HG03460 (cell line): ENCODE measurements at regions not wholly inside any gene's neighbourhood (a gene's known extent, or its start where the extent isn't known, plus 50 kb on each side); places are given as distances from the start of the nearest gene placed in this dataset.
"Not testable (repeated sequence)": the region's sequence is repeated elsewhere in the genome, so short reads cannot be mapped to it uniquely, and the experiment has no call there.

Source experiments
- ATAC-seq: cut with Tn5 transposase; IDR thresholded peaks from one replicate; pipeline ENCODE4 v1.9.1; 2021; ENCODE audit not compliant: unreplicated experiment

DNA sequence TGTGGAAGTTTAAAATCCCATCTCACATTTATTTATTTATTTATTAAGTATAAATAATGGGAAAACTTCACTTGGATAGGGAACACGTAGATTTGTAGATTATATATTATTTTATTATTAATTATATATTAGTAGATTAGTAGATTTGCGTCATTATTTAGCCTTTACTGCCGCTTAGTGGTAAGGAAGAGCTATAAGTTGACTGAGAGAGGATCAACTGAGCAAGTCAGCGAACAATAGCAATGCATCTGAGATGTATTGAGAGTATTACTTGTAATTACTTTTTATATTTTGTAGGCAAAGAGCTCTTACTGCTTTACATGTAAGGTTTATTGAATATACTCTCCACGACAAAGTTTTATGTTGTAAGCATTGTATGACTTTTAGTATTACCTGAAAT is 244.5 kb upstream of the ANKRD30A start:
- no peak for ATAC-seq

DNA sequence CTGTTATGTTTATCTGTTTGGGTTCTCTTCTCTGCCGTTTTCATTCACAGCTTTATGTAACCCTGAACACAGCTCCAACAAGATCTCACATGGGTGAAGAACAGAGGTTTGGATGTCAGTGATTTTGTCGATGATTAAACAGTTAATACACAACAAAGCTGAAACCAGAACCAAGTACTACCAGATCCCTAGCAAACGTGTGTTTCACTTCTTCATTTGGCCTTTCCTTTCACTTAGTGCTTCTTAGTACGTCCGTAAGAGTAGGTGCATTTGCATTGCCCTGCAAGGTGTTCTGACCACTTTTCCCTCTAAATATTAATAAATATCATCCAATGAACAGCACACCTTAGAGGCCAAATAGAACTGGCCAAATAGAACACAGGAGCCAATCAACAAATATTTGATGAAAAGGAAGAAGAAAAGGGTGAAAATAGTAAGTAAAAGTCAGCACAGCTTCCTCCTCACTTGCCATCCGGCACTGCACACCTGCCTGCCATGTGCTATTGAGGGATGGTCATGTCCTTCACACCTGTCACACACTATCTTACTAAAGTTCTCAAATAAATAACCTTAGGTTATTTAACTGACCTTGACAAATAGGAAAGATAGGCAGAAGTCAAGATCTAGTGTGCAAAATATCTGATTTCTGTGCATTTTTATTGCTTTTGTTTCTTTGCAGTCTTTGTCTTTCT is 252.6 kb upstream of the ANKRD30A start:
- peak; percentile 97 for ATAC-seq

DNA sequence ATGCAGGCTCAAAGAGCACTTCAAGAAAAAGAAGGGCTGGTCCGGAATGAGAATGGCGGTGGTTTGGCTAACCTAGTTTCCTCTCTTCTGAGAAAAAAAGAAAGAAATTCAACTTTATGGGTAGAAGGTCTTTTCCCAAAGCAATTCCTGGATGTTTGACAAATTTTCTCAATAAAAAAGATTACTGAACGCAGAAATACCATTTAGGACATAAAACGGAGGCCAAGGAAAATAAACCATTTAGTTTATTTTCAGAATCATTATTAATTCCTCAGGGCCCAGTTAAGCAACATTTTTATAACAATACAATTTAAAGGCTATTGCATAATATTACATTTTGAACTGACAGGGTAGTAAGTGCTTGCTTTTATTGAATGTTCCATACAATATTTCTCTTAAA is 284.6 kb upstream of the ANKRD30A start:
- no peak for ATAC-seq

DNA sequence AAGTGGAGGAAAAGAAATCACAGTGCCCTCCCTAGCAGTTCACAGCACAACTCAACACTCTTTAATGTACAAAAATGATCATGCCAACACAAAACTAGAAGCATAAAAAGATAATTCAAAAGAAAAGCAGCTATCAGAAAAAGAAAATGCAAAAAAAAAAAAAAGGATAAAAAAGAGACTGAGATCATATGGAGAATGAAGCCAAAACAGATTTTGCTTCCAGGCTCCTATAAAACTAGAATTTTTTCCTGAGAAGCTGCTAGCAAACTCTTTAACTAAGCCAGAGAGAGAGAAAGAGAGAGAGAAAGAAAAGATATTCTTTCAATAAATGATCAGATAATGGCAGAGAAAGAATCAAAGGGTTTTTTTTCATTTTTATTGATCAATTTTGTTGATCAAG is 288.0 kb upstream of the ANKRD30A start:
- no peak for ATAC-seq

DNA sequence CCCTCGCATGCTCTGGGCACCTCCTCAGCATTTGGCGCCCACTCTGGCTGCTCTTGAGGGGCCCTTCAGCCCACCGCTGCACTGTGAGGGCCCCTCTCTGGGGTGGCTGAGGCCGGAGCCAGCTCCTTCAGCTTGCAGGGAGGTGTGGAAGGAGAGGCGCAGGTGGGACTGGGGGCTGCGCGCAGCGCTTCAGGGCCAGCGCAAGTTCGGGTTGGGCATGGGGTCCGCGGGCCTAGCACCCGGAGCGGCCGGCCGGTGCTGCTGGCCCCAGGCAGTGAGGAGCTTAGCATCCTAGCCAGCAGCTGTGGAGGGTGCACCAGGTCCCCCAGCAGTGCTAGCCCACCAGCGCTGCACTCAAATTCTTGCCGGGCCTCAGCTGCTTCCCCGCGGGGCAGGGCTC is 305.6 kb upstream of the ANKRD30A start:
- no peak for ATAC-seq

DNA sequence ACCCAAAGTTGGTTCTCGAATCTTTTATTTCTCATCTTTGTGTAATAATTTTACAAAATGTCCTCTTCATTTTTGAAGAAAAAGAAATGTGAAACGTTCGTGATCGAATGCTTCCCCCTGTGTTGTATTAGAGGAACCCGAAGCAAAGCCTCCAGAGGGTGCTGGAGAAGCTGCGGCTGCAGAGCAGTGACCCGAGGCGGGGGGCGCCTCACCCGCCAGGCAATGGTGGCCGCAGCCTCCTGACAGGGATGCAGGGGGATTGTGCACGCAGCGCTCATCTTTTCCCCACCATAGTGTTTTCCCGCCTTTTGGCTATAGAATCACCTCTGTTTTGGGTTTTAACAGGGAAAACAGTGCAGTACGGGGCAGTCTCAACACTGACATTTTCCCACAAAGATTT is 307.5 kb upstream of the ANKRD30A start:
- no peak for ATAC-seq

- ATAC-seq, result no peak
These were observed 316.6 kb upstream of the ANKRD30A start for GRCh38 chr10:36808625-36809362.

DNA sequence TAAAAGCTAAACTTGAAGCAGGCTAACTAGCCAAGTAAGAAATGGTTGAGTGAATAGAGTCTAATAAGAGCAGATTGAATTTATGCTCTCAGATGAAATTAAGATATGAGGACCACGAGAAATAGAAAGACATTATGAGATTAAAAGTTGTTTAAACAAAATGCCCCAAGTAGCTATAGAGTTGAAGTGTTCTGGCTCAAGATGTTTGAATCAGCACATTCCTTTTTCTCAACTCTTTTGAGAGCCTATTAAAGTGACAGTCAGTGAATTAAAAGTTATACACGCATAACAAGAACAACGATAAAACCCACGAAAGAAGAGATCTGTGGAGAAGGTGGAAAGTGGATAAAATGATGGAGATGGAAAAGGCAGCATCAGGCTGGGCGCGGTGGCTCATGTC is 322.2 kb upstream of the ANKRD30A start:
- no peak for ATAC-seq

DNA sequence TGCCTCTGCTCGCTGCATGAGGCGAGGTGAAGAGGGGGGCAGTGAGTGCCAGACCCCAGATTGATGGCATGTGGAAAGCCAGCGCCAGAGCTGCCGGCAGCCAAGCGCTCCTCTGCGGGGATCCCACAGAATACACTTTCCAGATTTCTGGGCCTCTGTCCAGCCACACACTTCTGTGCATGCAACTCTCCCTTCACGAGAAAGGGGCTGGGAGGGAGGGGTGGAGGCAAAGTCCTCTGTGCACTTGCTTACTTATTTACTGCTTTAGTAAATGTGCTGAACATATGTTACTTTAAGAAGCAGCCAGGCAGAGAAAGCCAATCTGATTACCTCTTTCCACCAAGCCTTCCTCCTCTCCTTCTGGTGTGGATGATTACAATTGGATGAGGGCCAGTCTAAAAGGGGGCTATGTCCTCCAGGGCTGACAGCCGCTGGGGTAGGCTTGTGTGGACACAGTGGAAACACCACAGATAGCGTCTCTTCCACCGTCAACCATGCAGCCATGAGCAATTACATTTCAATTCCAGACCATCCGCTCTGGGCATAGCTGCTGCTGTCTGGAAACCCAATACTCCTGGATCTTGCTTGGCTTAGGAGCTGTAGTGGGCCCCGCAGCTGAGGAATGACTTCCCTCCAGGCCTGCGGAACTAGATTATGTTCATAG is 322.8 kb upstream of the ANKRD30A start:
- no peak for ATAC-seq

GRCh38 chr10:36801660-36802059 is 323.7 kb upstream of the ANKRD30A start:
- ATAC-seq, result no peak

GRCh38 chr10:36794981-36795380 is 330.4 kb upstream of the ANKRD30A start:
- ATAC-seq, result no peak

GRCh38 chr10:36789974-36790373 is 335.4 kb upstream of the ANKRD30A start:
- ATAC-seq, result no peak

DNA sequence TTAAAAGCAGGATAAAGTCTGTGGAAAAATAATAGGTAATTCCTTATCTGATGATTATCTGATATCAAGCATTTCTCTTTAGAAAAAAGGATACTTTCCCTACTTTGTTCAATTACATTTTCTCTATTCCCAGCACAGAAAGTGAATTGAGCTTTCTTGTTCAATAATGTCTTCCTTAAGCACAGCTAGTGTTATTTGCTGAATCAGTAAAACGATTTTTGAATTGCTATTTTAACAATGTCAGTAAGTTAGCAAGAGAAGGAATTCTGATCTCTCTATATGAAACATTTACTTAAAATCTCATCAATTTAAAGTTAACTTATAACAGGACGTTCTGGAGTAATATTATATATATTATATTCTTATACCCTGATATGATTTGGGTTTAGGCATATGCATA is 337.2 kb upstream of the ANKRD30A start:
- ATAC-seq, result no peak

DNA sequence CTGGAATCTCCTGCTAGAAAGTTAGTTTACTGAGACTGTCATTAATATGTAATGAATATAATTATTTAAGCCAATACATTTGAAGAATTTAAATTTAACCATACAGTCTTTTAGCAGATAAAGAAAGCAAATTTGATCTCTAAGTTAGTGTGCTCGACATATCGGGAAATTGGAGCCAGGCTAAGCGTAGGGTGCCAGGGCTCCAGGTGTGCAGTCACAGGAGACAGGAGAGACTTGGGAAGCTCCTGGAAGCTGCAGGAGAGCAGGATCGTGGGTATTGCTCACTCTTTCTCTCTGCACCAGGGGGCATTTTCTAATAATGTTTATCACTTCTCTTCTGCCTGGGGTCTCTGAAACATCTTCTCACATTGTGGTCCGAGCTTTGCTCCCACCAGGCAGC is 342.0 kb upstream of the ANKRD30A start:
- ATAC-seq, result no peak

DNA sequence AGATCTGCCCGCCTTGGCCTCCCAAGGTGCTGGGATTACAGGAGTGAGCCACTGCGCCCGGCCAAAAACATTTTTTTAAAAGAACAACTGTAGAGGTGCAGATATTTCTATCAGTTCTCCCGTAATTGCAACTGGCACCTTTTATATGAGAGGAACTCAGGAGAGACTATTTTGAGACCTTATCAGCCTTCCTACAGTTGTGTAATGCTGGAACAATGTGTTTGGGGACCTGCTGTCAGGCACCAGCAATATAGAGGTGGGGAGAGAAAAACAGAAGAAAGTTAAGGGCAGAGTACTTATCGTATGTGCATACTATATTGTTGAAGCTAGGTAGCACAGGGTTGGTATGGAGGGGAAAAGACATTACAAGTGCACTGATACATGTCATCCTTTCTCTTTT is 343.8 kb upstream of the ANKRD30A start:
- ATAC-seq, result no peak

DNA sequence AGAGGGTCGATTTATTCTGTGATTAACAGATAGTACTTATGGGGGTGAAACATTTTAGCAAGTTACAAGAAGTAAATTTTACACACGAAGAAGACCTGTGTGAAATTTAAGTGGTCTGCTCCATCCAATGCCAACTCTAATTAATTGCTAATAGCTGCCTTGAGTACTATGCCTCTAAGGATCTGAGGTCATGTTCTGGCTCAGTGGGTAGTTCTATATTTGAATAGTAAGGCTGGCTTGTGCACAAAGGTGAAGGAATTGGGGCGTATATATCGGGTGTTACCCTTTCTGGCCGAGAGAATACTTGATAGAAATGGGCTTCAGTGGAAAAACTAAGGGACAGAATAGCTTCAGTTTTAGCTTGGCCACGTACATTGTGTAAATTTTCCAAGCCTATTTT is 345.2 kb upstream of the ANKRD30A start:
- no peak for ATAC-seq

DNA sequence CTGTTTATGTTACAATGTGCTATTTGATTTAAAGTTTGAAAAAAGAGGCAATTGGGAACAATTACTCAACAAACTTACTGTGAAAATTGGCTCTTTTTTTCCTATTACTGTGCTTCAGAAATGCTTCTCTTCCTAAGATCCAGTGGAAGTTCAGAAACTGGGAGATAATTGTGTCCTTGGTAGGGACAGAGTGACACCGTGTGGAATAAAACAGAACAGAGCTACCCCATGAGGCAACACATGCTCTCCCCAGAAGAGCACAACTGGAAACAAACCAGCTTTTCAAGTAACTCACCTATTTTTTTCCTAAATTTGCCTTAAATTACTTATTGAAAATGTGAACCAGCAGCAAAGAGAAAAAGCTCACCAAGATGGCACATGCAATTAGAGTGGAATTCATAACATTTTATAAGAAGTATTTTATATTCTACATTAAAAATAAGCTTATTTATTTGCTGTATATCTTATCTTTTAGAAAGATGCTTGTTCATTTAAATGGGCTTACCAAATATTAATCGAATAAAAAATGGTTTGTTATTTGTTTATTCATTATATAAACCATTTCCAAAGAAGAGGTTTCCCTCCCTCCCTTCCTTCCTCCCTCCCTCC is 346.1 kb upstream of the ANKRD30A start:
- ATAC-seq, result no peak

GRCh38 chr10:36778651-36779050 is 346.7 kb upstream of the ANKRD30A start:
- ATAC-seq, result no peak

GRCh38 chr10:36773652-36774051 is 351.7 kb upstream of the ANKRD30A start:
- ATAC-seq, result no peak

DNA sequence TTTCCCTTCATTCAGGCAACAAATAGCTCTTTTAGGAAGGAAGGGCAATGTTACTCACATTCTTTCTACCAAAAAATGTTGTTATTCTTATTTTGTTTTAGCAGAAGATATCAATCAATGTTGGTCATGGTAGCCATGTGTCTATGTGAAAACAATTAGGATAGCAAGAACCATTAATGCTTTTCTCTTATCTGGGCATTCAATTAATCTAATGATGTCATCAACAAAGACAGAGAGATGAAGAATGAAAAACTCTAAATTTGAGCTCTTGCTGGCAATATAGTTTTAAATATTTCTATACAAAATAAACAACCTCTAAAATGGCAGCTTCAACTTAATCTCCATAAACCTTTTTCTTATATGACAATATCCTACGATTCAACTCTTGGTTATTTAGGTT is 353.7 kb upstream of the ANKRD30A start:
- no peak for ATAC-seq

- not testable (repeated sequence) for ATAC-seq
These were observed 355.7 kb upstream of the ANKRD30A start for GRCh38 chr10:36769741-36770140.

DNA sequence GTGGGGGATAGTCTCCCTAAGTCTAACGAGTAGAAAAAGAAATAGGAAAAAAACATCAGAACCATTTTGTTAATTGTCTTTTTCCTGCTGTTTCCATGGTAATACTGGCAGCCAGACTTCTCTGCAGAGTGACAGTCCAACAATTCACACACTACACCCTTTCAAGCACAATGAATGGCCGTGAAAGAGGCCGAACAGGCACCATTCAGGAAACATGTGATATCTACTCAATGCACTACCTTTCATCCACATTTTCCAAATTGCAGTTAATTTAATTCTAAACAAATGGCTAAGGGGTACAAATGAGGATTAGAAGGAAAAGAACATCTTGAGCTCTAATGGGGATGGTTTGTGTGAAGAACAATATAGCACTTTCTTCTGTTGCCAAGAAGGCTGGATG is 358.5 kb upstream of the ANKRD30A start:
- no peak for ATAC-seq
